ENCODE measurements at regions not wholly inside any gene's neighbourhood (a gene's known extent, or its start where the extent isn't known, plus 50 kb on each side); places are given as distances from the start of the nearest gene placed in this dataset.
"Not testable (repeated sequence)": the region's sequence is repeated elsewhere in the genome, so short reads cannot be mapped to it uniquely, and the experiment has no call there.

- ATAC-seq (replicated peaks); DNase-seq; H3K9me3 Mint-ChIP-seq; H3K36me3 Mint-ChIP-seq; H3K4me3 Mint-ChIP-seq; H3K27me3 Mint-ChIP-seq; H3K4me1 Mint-ChIP-seq; H3K27ac Mint-ChIP-seq: not testable (repeated sequence)
Measured at GRCh38 chr7:145697412-145698107, 419.0 kb upstream of the CNTNAP2 start.

GRCh38 chr7:145696071-145696470 lies 420.5 kb upstream of the CNTNAP2 start:
- no peak overlapping the region for H3K4me3 Mint-ChIP-seq
- no peaks in the 10 kb centered on the region for H3K4me1 Mint-ChIP-seq
- H3K27me3 Mint-ChIP-seq, result no peaks in the 10 kb centered on the region
- DNase-seq (no peak), ATAC-seq (replicated peaks) (no peak)
- H3K27ac Mint-ChIP-seq, result no peak overlapping the region
- H3K36me3 Mint-ChIP-seq, result no peaks in the 10 kb centered on the region
- no peaks in the 10 kb centered on the region for H3K9me3 Mint-ChIP-seq

- no peaks in the 10 kb centered on the region for H3K9me3 Mint-ChIP-seq
- ATAC-seq (replicated peaks), result no peak
- no peaks in the 10 kb centered on the region for H3K4me1 Mint-ChIP-seq
- no peaks in the 10 kb centered on the region for H3K27me3 Mint-ChIP-seq
- no peak overlapping the region for H3K4me3 Mint-ChIP-seq
- H3K27ac Mint-ChIP-seq, result no peak overlapping the region
- no peak for DNase-seq
- H3K36me3 Mint-ChIP-seq, result no peaks in the 10 kb centered on the region
Measured at GRCh38 chr7:145692237-145692950, 424.2 kb upstream of the CNTNAP2 start.

GRCh38 chr7:145691377-145691914 lies 425.2 kb upstream of the CNTNAP2 start:
- Mint-ChIP-seq H3K27ac (no peak overlapping the region), H3K36me3 (no peaks in the 10 kb centered on the region), H3K4me1 (no peaks in the 10 kb centered on the region), H3K9me3 (no peaks in the 10 kb centered on the region), H3K27me3 (no peaks in the 10 kb centered on the region), H3K4me3 (no peak overlapping the region)
- ATAC-seq (replicated peaks) (no peak), DNase-seq (no peak)

- H3K4me3 Mint-ChIP-seq, result no peak overlapping the region
- H3K4me1 Mint-ChIP-seq, result no peaks in the 10 kb centered on the region
- ATAC-seq (replicated peaks) (no peak), DNase-seq (no peak)
- peaks cover 2 to 6% of the 10 kb centered on the region in 2 donors for H3K9me3 Mint-ChIP-seq
- H3K27ac Mint-ChIP-seq, result no peak overlapping the region
- H3K36me3 Mint-ChIP-seq, result no peaks in the 10 kb centered on the region
- no peaks in the 10 kb centered on the region for H3K27me3 Mint-ChIP-seq
Measured at GRCh38 chr7:145681646-145682045, 435.0 kb upstream of the CNTNAP2 start.

- Mint-ChIP-seq H3K9me3 (peaks cover 2 to 6% of the 10 kb centered on the region in 2 donors), H3K36me3 (no peaks in the 10 kb centered on the region), H3K4me1 (no peaks in the 10 kb centered on the region), H3K27me3 (no peaks in the 10 kb centered on the region), H3K27ac (no peak overlapping the region), H3K4me3 (no peak overlapping the region)
- DNase-seq (no peak), ATAC-seq (replicated peaks) (no peak)
Measured at GRCh38 chr7:145681159-145681558, 435.4 kb upstream of the CNTNAP2 start.

GRCh38 chr7:145665499-145666258 lies 450.9 kb upstream of the CNTNAP2 start:
- no peak overlapping the region for H3K4me3 Mint-ChIP-seq
- DNase-seq (no peak), ATAC-seq (replicated peaks) (no peak)
- H3K27me3 Mint-ChIP-seq, result no peaks in the 10 kb centered on the region
- no peaks in the 10 kb centered on the region for H3K36me3 Mint-ChIP-seq
- H3K4me1 Mint-ChIP-seq, result no peaks in the 10 kb centered on the region
- peaks cover 6 to 9% of the 10 kb centered on the region in 2 donors for H3K9me3 Mint-ChIP-seq
- H3K27ac Mint-ChIP-seq, result no peak overlapping the region

GRCh38 chr7:145655666-145656065 lies 460.9 kb upstream of the CNTNAP2 start:
- Mint-ChIP-seq H3K27me3 (no peaks in the 10 kb centered on the region), H3K4me1 (no peaks in the 10 kb centered on the region), H3K4me3 (no peak overlapping the region), H3K36me3 (no peaks in the 10 kb centered on the region), H3K9me3 (peaks cover 4 to 7% of the 10 kb centered on the region in 2 donors), H3K27ac (no peak overlapping the region)
- DNase-seq, result no peak
- no peak for ATAC-seq (replicated peaks)

- Mint-ChIP-seq H3K4me3 (no peak overlapping the region), H3K9me3 (peaks cover 8 to 13% of the 10 kb centered on the region in 2 donors), H3K27ac (no peak overlapping the region), H3K36me3 (no peaks in the 10 kb centered on the region), H3K4me1 (no peaks in the 10 kb centered on the region), H3K27me3 (no peaks in the 10 kb centered on the region)
- no peak for DNase-seq
- ATAC-seq (replicated peaks), result no peak
Measured at GRCh38 chr7:145645135-145645515, 471.5 kb upstream of the CNTNAP2 start.

GRCh38 chr7:145644426-145645134 lies 472.0 kb upstream of the CNTNAP2 start:
- no peak for DNase-seq
- H3K36me3 Mint-ChIP-seq, result no peaks in the 10 kb centered on the region
- ATAC-seq (replicated peaks), result no peak
- H3K4me3 Mint-ChIP-seq, result no peak overlapping the region
- H3K27ac Mint-ChIP-seq, result no peak overlapping the region
- peaks cover 9 to 13% of the 10 kb centered on the region in 2 donors for H3K9me3 Mint-ChIP-seq
- H3K27me3 Mint-ChIP-seq, result no peaks in the 10 kb centered on the region
- no peaks in the 10 kb centered on the region for H3K4me1 Mint-ChIP-seq

GRCh38 chr7:145643981-145644380 lies 472.6 kb upstream of the CNTNAP2 start:
- no peaks in the 10 kb centered on the region for H3K27me3 Mint-ChIP-seq
- H3K4me3 Mint-ChIP-seq, result no peak overlapping the region
- H3K4me1 Mint-ChIP-seq, result no peaks in the 10 kb centered on the region
- no peak for DNase-seq
- H3K27ac Mint-ChIP-seq, result no peak overlapping the region
- ATAC-seq (replicated peaks), result no peak
- peaks cover 11 to 13% of the 10 kb centered on the region in 2 donors for H3K9me3 Mint-ChIP-seq
- H3K36me3 Mint-ChIP-seq, result no peaks in the 10 kb centered on the region

GRCh38 chr7:145633513-145633912 lies 483.1 kb upstream of the CNTNAP2 start:
- Mint-ChIP-seq H3K27ac (no peak overlapping the region), H3K4me3 (no peak overlapping the region), H3K36me3 (no peaks in the 10 kb centered on the region), H3K27me3 (no peaks in the 10 kb centered on the region), H3K9me3 (peaks cover 0 to 1% of the 10 kb centered on the region in 2 donors), H3K4me1 (no peaks in the 10 kb centered on the region)
- DNase-seq, result no peak
- no peak for ATAC-seq (replicated peaks)

- H3K9me3 Mint-ChIP-seq, result peaks cover 0 to 4% of the 10 kb centered on the region in 2 donors
- no peak for ATAC-seq (replicated peaks)
Measured at GRCh38 chr7:145624618-145625017, 492.0 kb upstream of the CNTNAP2 start.

GRCh38 chr7:145605963-145606362 lies 510.6 kb upstream of the CNTNAP2 start:
- Mint-ChIP-seq H3K9me3 (peaks cover 12 to 16% of the 10 kb centered on the region in 2 donors), H3K4me3 (no peak overlapping the region), H3K4me1 (no peaks in the 10 kb centered on the region), H3K27me3 (no peaks in the 10 kb centered on the region), H3K27ac (no peak overlapping the region), H3K36me3 (no peaks in the 10 kb centered on the region)
- ATAC-seq (replicated peaks), result no peak
- no peak for DNase-seq

More at GRCh38 chr7:145624618-145625017, 492.0 kb upstream of the CNTNAP2 start:
- Mint-ChIP-seq H3K27ac (no peak overlapping the region), H3K36me3 (no peaks in the 10 kb centered on the region), H3K4me3 (no peak overlapping the region), H3K27me3 (no peaks in the 10 kb centered on the region), H3K4me1 (no peaks in the 10 kb centered on the region)
- no peak for DNase-seq
